Activated CD4-positive, CD25-positive, alpha-beta regulatory T cell (primary cell): ENCODE measurements at regions not wholly inside any gene's neighbourhood (a gene's known extent, or its start where the extent isn't known, plus 50 kb on each side); places are given as distances from the start of the nearest gene placed in this dataset.
"Not testable (repeated sequence)": the region's sequence is repeated elsewhere in the genome, so short reads cannot be mapped to it uniquely, and the experiment has no call there.

ENCODE experiments used
- DNase-seq, 4 experiments: peaks; one replicate each; lab custom pipeline; 2025; lab: John Stamatoyannopoulos, UW

DNA sequence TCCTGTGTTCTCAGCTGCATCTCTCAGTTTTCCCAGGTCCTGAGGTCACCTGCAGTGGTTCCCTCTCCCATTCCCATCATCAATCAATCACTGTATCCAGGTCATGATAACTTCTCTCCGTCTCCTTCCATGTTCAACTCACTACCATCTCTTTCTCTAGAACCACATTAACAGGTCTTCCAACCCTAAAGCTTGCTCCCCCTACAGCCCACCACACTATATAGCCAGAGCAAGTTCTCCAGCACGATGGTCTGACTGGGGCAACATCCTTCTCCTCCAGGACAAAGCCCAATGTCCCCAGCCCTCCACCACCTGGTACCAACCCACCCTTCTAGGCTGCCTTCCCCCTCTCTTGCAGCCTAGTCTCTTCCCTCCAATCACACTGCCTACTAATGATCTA is 241.6 kb downstream of the CDK5RAP2 start:
- no peak for DNase-seq

GRCh38 chr9:120337131-120337530 is 242.8 kb downstream of the CDK5RAP2 start:
- DNase-seq, result no peak

- no peak for DNase-seq
Measured at GRCh38 chr9:120336753-120337090, 243.2 kb downstream of the CDK5RAP2 start.

- no peak for DNase-seq
Measured at GRCh38 chr9:120336021-120336752, 243.8 kb downstream of the CDK5RAP2 start.

DNA sequence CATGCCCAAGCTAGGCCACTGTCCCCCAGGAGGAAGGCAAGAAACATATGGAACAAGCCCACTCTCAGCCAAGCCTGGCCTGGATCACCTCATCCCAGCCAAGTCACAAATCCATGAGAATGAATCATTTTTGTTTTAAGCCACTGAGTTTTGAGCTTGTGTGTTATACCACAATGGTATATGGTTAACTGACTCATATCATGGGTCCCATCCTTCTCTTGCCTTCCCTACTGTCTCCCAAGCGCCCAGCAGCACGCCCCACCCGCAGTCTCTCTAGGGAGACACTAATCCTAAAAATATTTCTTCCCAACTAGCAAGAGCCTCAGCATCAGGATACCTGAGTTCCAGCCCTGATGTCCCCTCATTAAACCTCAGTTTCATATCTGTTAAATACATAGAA is 248.1 kb downstream of the CDK5RAP2 start:
- no peak for DNase-seq

DNA sequence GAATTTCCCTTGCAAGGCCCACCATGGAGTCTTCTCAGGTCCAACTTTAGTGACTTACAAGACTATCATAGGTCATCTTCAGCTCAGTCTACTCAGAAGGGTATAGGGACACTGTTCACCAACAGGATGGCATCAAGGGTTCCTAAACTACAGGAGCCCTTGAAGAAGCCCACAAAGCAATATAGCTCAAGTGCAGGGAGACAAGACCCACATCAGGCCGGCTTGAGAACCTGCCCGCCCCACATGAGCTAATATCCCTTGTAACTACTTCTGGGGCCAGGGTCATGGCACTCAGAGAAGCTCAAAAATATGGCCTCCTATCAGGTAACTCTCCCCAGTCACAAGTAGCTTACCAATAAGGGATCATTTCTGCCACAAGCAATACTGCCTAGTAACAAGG is 249.9 kb downstream of the CDK5RAP2 start:
- no peak for DNase-seq

DNA sequence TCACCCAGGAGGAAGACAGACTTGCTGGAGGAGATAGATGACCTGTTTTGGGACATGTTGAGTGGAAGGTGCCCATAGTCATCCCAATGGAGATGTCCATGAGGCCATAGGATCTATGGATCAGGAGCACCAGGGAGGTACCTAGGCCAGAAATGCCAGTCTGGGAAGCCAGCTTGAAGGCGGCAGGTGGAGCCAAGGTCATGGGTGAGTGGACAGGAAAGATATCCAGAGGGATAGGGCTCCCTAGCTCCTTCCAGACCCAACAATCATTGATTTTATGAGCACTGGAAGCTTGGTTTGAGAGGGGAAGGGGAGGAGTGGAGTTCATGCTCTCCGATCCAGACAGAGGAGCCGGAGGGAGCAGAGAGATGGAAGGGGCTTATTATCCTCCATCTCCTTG is 252.6 kb downstream of the CDK5RAP2 start:
- DNase-seq, result no peak

DNA sequence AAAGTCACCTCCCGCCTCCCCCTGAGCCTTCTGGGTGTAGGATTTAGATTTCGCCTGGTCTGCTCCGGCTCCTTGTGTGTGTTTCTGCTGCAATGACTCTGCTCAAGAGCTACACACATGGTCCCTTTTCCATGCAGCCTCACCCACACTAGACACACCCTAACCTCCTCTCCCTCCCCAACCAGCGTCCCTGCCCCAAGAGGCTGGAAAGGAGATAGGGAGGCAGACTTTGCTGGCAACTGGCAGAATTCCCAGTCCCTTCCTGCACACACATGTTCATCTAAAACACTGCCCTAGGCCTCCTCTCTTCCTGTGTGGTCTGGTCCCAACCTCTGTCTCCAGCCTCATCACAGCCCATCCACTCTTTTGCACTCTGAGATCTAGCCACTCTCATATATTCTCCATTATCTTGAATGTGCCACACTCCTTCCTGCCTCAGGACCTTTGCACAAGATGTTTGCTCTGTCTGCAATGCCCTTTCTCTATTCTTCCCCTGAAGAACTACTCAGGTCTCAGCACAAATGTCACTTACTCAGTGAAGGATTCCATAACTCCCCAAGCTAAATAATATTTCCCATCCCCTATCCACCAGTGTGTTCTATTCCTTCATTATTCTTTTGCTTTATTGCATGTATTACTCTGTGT is 253.8 kb downstream of the CDK5RAP2 start:
- no peak for DNase-seq

GRCh38 chr9:120324996-120325642 is 254.8 kb downstream of the CDK5RAP2 start:
- no peak for DNase-seq

GRCh38 chr9:120324461-120324860 is 255.5 kb downstream of the CDK5RAP2 start:
- DNase-seq, result no peak

- no peak for DNase-seq
Measured at GRCh38 chr9:120323125-120323524, 256.8 kb downstream of the CDK5RAP2 start.

DNA sequence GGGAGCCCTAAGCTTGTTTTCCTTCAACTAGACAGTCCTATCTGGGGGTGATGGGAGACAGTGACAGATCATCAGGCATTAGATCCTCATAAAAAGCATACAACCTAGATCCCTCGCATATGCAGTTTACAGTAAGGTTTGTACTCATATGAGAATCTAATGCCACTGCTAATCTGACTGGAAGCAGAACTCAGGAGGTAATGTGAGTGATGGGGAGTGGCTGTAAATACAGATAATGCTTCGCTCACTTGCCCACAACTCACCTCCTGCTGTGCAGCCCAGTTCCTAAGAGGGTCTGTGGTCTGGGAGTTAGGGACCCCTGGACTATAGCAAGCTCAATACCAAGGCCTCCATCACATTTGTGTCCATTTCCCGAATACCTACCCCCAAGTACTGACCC is 260.5 kb downstream of the CDK5RAP2 start:
- no peak for DNase-seq

DNA sequence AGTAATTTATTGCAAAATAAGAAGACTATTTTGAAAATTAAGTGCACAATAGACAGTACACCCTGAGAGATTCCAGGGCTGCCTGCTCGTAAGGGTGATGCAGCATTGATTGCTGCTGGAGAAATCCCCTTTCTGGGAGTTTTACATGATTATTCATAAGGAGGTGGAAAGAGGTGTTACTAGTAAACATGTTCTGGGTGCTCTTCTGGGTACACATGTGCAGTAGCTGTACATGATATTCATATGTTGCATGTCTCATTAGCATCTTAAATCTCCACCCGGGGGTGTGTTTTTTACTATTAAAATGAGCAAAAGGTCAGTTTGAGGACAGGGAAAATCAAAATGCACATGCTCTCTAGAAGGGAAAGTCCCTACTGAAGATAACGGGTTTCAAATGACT is 264.8 kb downstream of the CDK5RAP2 start:
- no peak for DNase-seq

DNA sequence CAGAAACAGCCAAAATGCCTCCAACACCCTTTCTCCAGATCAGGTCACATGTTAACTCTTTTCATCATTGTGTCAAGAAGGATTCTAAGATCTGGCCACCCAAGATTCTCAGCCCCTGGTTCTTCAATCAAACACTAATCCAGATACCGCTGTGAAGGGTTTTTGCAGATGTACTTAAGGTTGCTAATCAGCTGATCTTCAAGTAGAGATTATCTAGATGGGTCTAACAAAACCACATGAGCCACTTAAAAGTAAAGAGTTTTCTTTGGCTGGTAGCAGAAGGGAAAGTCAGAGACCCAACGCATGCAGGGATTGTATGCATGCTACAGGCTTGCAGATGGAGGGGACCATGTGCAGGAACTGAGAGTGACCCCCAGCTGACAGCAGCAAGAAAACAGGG is 267.9 kb downstream of the CDK5RAP2 start:
- DNase-seq, result no peak

DNA sequence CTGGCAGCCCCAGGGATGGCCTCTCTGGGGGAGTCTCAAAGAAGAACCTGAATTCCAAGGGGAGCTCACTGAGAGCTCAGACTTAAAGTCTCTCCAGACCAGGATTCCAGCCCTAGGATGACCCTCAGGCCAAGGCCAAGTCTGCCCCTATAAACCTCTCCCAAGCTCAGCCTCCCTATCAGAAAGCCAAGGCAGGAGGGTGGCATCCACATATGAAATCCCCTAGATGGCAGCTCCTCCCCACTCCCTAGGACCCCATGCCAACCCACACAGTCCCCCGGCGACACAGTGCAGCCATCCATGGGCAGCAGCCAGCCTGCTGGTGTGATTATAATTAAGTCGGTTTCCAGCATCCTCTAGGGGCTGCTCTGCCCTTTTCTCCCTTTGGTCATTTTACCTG is 269.9 kb downstream of the CDK5RAP2 start:
- no peak for DNase-seq

DNA sequence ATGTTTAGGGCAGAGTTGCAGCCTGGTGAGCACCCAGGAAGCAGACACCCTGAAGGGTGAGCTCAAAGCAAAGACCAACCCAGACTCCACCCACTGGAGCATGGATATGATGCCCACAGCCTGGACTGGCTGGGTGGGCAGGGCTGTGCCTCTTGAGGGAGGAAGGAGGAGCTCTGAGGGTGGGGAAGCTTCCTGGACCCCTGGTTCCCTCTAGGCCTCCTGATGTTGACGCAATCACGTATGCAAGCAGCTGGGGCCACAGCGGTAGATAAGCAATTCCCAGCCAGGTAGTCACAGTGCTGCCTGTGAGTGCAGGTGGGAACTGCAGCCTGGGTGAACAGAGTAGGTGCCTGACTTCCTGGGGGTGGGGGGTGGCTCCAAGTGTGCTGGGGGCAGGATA is 271.5 kb downstream of the CDK5RAP2 start:
- no peak for DNase-seq

DNA sequence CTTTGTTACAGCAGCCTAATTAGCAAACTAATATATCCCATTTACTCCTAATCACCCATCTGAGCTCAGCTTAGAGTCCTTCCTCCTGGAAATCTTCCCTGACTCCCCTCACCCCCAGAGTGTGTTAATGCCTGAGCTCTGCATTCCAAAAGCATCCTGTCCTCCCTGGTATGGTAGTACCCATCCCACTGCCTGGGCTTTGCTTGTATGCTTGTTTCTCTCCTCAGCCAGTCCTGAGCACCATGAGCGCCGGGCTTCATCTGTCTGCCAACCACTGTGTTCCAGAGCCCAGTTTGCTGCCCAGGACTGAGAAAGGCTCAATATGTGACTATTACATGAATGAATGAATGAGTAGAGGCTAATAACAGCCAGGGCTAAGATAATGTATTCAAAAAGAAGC is 272.4 kb downstream of the CDK5RAP2 start:
- DNase-seq, result no peak

GRCh38 chr9:120306561-120306960 is 273.4 kb downstream of the CDK5RAP2 start:
- no peak for DNase-seq

GRCh38 chr9:120306088-120306487 is 273.9 kb downstream of the CDK5RAP2 start:
- no peak for DNase-seq

- not testable (repeated sequence) for DNase-seq
Measured at GRCh38 chr9:120304896-120305295, 275.1 kb downstream of the CDK5RAP2 start.

- no peak for DNase-seq
Measured at GRCh38 chr9:120303519-120303918, 276.4 kb downstream of the CDK5RAP2 start.

- DNase-seq, result no peak
Measured at GRCh38 chr9:120299785-120300184, 280.2 kb downstream of the CDK5RAP2 start.

DNA sequence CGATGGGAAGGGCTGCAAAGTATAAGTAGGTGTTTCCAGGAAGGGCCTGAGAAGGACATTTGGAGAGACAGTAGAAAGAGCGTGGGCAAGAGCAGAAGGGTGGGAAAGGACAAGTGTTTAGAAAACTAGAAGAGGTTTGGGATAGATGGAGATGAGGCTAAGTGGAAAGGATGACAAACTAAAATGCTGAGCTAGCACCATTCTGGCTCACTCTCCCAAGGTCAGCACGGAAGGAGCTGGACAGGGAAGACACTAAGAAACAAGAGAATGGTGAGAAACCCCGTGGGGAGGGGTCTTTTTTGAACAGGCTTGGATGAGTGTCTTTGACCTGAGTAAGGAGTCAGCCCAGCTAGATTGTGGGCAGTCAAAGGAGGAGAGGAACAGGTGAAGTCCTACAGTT is 286.0 kb downstream of the CDK5RAP2 start:
- DNase-seq, result no peak

DNA sequence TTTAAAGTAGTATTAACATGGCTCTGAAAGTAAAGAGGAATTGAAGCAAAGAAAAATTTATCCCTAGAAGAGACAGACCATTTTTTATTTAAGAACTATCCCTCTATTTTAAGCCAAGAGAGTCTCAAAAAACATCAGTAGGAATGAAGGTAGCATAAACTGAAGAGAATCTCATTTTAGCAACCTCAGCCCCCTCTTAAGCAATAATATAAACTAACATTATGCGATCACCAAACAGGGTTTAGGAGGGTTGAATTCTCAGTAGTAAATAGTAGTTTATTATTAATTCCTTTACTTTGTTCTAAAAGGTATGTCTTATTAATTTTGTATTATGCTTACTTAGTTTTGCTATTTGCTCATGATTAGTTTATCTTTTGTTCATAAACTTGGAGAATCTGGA is 287.4 kb downstream of the CDK5RAP2 start:
- DNase-seq, result no peak
